HepG2 (cell line): ENCODE measurements at regions not wholly inside any gene's neighbourhood (a gene's known extent, or its start where the extent isn't known, plus 50 kb on each side); places are given as distances from the start of the nearest gene placed in this dataset.

Experiments used
- ATAC-seq: fragments of 200-7000 bp; cut with Tn5 transposase; 3 replicates; pipeline ENCODE4 v1.9.1; 2020; ENCODE audit warnings: mild to moderate bottlenecking, moderate library complexity
- BruUV-seq: library from RNA; stranded (reverse); fragments of 400-500 nt; replicated peaks from 2 replicates; lab custom pipeline; 2021; lab: Mats Ljungman, UMichigan
- CTCF ChIA-PET: fragments of 300-600 bp; formaldehyde crosslinking; extraction: SDS; loops from one replicate; lab custom pipeline; 2021; ENCODE audit warnings: low total read pairs, inconsistent platforms, low intra/inter-chr PET ratio; lab: Yijun Ruan, JAX
- POLR2A ChIA-PET: fragments of 350-600 bp; sonication (Branson Sonifier 250); formaldehyde crosslinking; loops from one replicate; lab custom pipeline; 2020; ENCODE audit warnings: antibody characterized with exemption, inconsistent platforms; lab: Yijun Ruan, JAX
- DNase-seq: peaks from one replicate; pipeline ENCODE4 v3.0.0-alpha.2; 2015; ENCODE audit warnings: low spot score
- FAIRE-seq: peaks from 3 replicates; lab custom pipeline; 2011; peaks lifted over from hg19 to GRCh38; lab: Jason Lieb, UNC
- H2AFZ ChIP-seq: one replicate; pipeline ENCODE4 v1.6.1; 2011; ENCODE audit warnings: low read length, inconsistent platforms
- H3K27ac ChIP-seq: fragments of 300-600 bp; 3 replicates; pipeline ENCODE4 v1.8.0; 2011; ENCODE audit warnings: mixed run types, mild to moderate bottlenecking, mixed read lengths, low read length, inconsistent platforms; ENCODE audit not compliant: insufficient read depth; ENCODE audit errors: extremely low read length
- H3K27me3 ChIP-seq, 2 experiments: fragments of 200-600 bp in 1 of 2; 2 replicates in 1 of 2; 3 replicates in 1 of 2; pipeline versions ENCODE4 v1.6.0 to v1.8.0; 2011; ENCODE audit warnings: low read length in 2 of 2, mild to moderate bottlenecking in 2 of 2, moderate library complexity in 2 of 2, inconsistent platforms in 1 of 2; ENCODE audit not compliant: insufficient read depth in 2 of 2, control insufficient read depth in 1 of 2
- H3K36me3 ChIP-seq, 2 experiments: fragments of 200-600 bp in 1 of 2; replicated peaks in 1 of 2; 2 replicates in 1 of 2; 3 replicates in 1 of 2; pipeline versions ENCODE4 v1.5.1 to v1.8.0; 2011; ENCODE audit warnings: low read length in 2 of 2, inconsistent platforms in 1 of 2; ENCODE audit not compliant: insufficient read depth in 2 of 2, control insufficient read depth in 1 of 2
- H3K4me1 ChIP-seq: 2 replicates; pipeline ENCODE4 v1.5.1; 2012; ENCODE audit warnings: low read length, inconsistent platforms; ENCODE audit not compliant: insufficient read depth
- H3K4me2 ChIP-seq: 2 replicates; pipeline ENCODE4 v1.6.0; 2011; ENCODE audit warnings: low read depth, low read length, inconsistent platforms
- H3K4me3 ChIP-seq, 3 experiments: fragments of 200-600 bp in 1 of 3; sonication (generic), shearing (Covaris generic) in 1 of 3; replicated peaks in 1 of 3; 2 replicates each; pipeline ENCODE4 v1.5.1; 2011 to 2016; ENCODE audit warnings: low read length in 3 of 3, inconsistent platforms in 2 of 3, low read depth in 2 of 3, mild to moderate bottlenecking in 2 of 3, control low read depth in 1 of 3, mixed read lengths in 1 of 3; ENCODE audit not compliant: insufficient read depth in 1 of 3
- H3K79me2 ChIP-seq: one replicate; pipeline ENCODE4 v1.6.1; 2011; ENCODE audit warnings: low read length, inconsistent platforms; ENCODE audit not compliant: insufficient read depth
- H3K9ac ChIP-seq: 2 replicates; pipeline ENCODE4 v1.6.0; 2011; ENCODE audit warnings: mild to moderate bottlenecking, low read depth, low read length, inconsistent platforms; ENCODE audit not compliant: insufficient read depth
- H3K9me3 ChIP-seq: 2 replicates; pipeline ENCODE4 v1.5.1; 2012; ENCODE audit warnings: mild to moderate bottlenecking, low read length
- H4K20me1 ChIP-seq: 2 replicates; pipeline ENCODE4 v1.6.0; 2011; ENCODE audit warnings: inconsistent platforms, mild to moderate bottlenecking, low read length, moderate library complexity; ENCODE audit not compliant: insufficient read depth
- ARNTL ChIP-seq: sonication (generic); formaldehyde crosslinking; IDR thresholded peaks from 2 replicates; pipeline ENCODE4 v1.4.0; 2020; ENCODE audit warnings: mild to moderate bottlenecking, missing genetic modification reagents
- HNRNPLL ChIP-seq: fragments of 200-400 bp; formaldehyde crosslinking; IDR thresholded peaks from 2 replicates; pipeline ENCODE4 v1.6.1; 2017; ENCODE audit warnings: mild to moderate bottlenecking, low read depth, low read length; ENCODE audit not compliant: poor library complexity, severe bottlenecking
- KDM3A ChIP-seq: IDR thresholded peaks from 2 replicates; pipeline ENCODE4 v1.6.1; 2018; ENCODE audit warnings: low read depth, missing compliant biosample characterization
- NFE2 ChIP-seq: sonication (generic); formaldehyde crosslinking; IDR thresholded peaks from 2 replicates; pipeline ENCODE4 v1.4.0; 2020; ENCODE audit warnings: missing genetic modification reagents
- NFE2L2 ChIP-seq: fragments of 150-350 bp; IDR thresholded peaks from 2 replicates; pipeline ENCODE4 v1.6.1; 2014; ENCODE audit warnings: low read length
- NRL ChIP-seq: sonication (generic); formaldehyde crosslinking; IDR thresholded peaks from 2 replicates; pipeline ENCODE4 v1.5.0; 2020; ENCODE audit warnings: missing genetic modification reagents, mild to moderate bottlenecking, moderate library complexity, borderline replicate concordance
- ZC3H13 ChIP-seq: sonication (generic); formaldehyde crosslinking; IDR thresholded peaks from 2 replicates; pipeline ENCODE4 v1.8.1; 2023; ENCODE audit warnings: mild to moderate bottlenecking, missing genetic modification reagents, moderate library complexity
- WGBS: methylation state at CpG from one replicate; pipeline ENCODE4 v1.1.6; 2017; ENCODE audit warnings: low lambda C conversion rate; 5-methylcytosine and 5-hydroxymethylcytosine counted together
- in situ Hi-C: cut with HindIII; loops from 2 replicates; pipeline ENCODE4 v1.10.0; 2017; ENCODE audit warnings: low pct_unique_long_range_greater_than_20kb; ENCODE audit not compliant: extremely low pct_ligation_motif_present
- intact Hi-C: fragments of 100-400 bp; cut with micrococcal nuclease; formaldehyde crosslinking; loops from one replicate; pipeline ENCODE4 v1.10.0; 2022; ENCODE audit not compliant: unreplicated experiment
- TF ChIP-seq, protein P1 (sequence below): sonication (generic); formaldehyde crosslinking; IDR thresholded peaks from 2 replicates; pipeline ENCODE4 v1.4.0; 2020; ENCODE audit warnings: low read depth, mild to moderate bottlenecking, missing genetic modification reagents
- TF ChIP-seq, protein P2 (sequence below): sonication (generic); formaldehyde crosslinking; IDR thresholded peaks from 2 replicates; pipeline ENCODE4 v1.4.0; 2020; ENCODE audit warnings: missing genetic modification reagents

DNA sequence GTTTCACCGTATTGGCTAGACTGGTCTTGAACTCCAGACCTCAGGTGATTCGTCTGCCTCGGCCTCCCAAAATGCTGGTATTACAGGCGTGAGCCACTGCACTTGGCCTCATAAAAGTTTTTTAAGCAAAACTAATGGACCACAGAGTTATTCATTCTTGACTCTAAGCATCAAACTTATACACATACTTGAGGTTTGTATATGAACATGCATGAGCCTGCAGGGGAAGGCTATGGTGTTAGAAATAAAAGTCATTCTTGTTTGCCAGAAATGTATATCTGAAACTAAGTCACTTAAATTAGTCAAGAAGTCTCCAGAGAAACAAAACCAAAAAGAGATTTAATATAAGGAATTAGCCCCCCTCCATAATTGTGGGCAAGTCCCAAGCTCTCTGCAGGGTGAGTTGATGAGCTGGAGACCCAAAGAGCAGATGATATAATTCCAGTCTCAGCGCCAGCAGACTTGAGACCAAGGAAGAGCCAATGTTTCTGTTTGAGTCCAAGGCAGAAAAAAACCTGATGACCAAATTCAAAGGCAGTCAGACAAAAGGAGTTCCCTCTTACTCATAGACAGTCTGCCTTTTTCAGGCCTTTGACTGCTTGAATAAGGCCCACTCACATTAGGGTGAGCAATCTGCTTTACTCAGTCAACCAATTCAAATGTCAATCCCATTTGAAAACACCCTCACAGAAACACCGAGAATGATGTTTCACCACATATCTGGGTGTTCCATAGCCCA is 69.0 kb upstream of the DSG1 start (continued):
- TF ChIP-seq, protein P1, sequence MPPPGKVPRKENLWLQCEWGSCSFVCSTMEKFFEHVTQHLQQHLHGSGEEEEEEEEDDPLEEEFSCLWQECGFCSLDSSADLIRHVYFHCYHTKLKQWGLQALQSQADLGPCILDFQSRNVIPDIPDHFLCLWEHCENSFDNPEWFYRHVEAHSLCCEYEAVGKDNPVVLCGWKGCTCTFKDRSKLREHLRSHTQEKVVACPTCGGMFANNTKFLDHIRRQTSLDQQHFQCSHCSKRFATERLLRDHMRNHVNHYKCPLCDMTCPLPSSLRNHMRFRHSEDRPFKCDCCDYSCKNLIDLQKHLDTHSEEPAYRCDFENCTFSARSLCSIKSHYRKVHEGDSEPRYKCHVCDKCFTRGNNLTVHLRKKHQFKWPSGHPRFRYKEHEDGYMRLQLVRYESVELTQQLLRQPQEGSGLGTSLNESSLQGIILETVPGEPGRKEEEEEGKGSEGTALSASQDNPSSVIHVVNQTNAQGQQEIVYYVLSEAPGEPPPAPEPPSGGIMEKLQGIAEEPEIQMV (CRISPR knock-in tag) = no peak
- TF ChIP-seq, protein P2, sequence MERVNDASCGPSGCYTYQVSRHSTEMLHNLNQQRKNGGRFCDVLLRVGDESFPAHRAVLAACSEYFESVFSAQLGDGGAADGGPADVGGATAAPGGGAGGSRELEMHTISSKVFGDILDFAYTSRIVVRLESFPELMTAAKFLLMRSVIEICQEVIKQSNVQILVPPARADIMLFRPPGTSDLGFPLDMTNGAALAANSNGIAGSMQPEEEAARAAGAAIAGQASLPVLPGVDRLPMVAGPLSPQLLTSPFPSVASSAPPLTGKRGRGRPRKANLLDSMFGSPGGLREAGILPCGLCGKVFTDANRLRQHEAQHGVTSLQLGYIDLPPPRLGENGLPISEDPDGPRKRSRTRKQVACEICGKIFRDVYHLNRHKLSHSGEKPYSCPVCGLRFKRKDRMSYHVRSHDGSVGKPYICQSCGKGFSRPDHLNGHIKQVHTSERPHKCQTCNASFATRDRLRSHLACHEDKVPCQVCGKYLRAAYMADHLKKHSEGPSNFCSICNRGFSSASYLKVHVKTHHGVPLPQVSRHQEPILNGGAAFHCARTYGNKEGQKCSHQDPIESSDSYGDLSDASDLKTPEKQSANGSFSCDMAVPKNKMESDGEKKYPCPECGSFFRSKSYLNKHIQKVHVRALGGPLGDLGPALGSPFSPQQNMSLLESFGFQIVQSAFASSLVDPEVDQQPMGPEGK = no peak
- TF ChIP-seq NRL (CRISPR knock-in tag) = no peak
- TF ChIP-seq ZC3H13 = no peak
- TF ChIP-seq ARNTL (CRISPR knock-in tag) = no peak
- no peak for TF ChIP-seq KDM3A (CRISPR knock-in tag)

DNA sequence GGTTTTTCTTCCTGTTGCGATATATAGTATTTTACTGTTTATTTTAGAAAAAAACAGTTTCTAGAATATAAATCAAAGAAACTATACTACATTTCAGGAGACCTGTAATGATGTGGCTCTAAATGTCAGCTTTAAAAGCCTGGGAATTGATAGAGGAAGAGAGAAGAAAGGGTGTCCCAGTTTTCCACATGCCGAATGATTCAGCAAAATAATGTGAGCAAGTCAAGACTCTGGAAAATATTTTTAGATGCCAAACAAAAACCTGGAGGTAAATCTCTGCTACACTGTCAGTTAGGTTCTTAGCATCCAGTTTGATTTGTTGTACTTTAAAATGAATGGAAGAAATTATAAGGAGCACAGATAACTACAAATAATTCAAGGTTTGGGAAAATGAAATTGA is 67.1 kb upstream of the DSG1 start:
- no peaks in the 10 kb centered on the region for H4K20me1 ChIP-seq
- no peak for DNase-seq
- H3K4me2 ChIP-seq = no peak overlapping the region
- WGBS = 96% methylated on average over 2 of the region's 2 CpGs
- H3K9me3 ChIP-seq = no peaks in the 10 kb centered on the region
- H3K27me3 ChIP-seq = no peaks in the 10 kb centered on the region
- no peak for FAIRE-seq
- no peak overlapping the region for H3K4me3 ChIP-seq
- ChIA-PET CTCF (no interaction called here), POLR2A (no interaction called here)
- intact Hi-C loops (no loop called here), in situ Hi-C loops (no loop called here)
- BruUV-seq = no TSS peak
- ATAC-seq = no peak
- no peaks in the 10 kb centered on the region for H3K79me2 ChIP-seq
- no peak overlapping the region for H3K27ac ChIP-seq
- no peak overlapping the region for H3K9ac ChIP-seq
- peak; percentile 72 for TF ChIP-seq NFE2L2
- peak; percentile 66; the same call in 1 of the 2 replicates for TF ChIP-seq NFE2 (CRISPR knock-in tag)
- TF ChIP-seq HNRNPLL = no peak
- no peaks in the 10 kb centered on the region for H3K36me3 ChIP-seq
- H3K4me1 ChIP-seq = peaks cover 11% of the 10 kb centered on the region
- no peak overlapping the region for H2AFZ ChIP-seq
